ENCODE measurements at regions not wholly inside any gene's neighbourhood (a gene's known extent, or its start where the extent isn't known, plus 50 kb on each side); places are given as distances from the start of the nearest gene placed in this dataset.

- TF ChIP-seq, protein P1, sequence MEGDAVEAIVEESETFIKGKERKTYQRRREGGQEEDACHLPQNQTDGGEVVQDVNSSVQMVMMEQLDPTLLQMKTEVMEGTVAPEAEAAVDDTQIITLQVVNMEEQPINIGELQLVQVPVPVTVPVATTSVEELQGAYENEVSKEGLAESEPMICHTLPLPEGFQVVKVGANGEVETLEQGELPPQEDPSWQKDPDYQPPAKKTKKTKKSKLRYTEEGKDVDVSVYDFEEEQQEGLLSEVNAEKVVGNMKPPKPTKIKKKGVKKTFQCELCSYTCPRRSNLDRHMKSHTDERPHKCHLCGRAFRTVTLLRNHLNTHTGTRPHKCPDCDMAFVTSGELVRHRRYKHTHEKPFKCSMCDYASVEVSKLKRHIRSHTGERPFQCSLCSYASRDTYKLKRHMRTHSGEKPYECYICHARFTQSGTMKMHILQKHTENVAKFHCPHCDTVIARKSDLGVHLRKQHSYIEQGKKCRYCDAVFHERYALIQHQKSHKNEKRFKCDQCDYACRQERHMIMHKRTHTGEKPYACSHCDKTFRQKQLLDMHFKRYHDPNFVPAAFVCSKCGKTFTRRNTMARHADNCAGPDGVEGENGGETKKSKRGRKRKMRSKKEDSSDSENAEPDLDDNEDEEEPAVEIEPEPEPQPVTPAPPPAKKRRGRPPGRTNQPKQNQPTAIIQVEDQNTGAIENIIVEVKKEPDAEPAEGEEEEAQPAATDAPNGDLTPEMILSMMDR (IDR thresholded peaks at IDR 0.05) = no peak
- TF ChIP-seq TEAD4 (IDR thresholded peaks at IDR 0.05; ENCODE audit: borderline replicate concordance, insufficient read depth) (no peak), YY1 (IDR thresholded peaks at IDR 0.05; ENCODE audit: low read depth) (no peak), SMC3 (IDR thresholded peaks at IDR 0.05; ENCODE audit: low read depth, low read length) (no peak), RXRA (IDR thresholded peaks at IDR 0.05; ENCODE audit: borderline replicate concordance, low read depth) (no peak)
These were observed 287.2 kb downstream of the CYP26B1 start for GRCh38 chr2:71860381-71860926.

All from SK-N-SH (cell line).